Left renal pelvis (tissue), 4 donors: ENCODE measurements at regions not wholly inside any gene's neighbourhood (a gene's known extent, or its start where the extent isn't known, plus 50 kb on each side); places are given as distances from the start of the nearest gene placed in this dataset.

Experiments
- DNase-seq, 4 donors: peaks; one replicate each; pipeline ENCODE4 v3.0.0-alpha.2; 2013; ENCODE audit warnings: low read depth in 4 of 4, low spot score in 3 of 4

- no peak for DNase-seq
Measured at GRCh38 chr16:62701426-62701825, 665.2 kb upstream of the CDH8 start.

GRCh38 chr16:62700426-62701294 lies 664.4 kb upstream of the CDH8 start:
- DNase-seq = no peak

DNA sequence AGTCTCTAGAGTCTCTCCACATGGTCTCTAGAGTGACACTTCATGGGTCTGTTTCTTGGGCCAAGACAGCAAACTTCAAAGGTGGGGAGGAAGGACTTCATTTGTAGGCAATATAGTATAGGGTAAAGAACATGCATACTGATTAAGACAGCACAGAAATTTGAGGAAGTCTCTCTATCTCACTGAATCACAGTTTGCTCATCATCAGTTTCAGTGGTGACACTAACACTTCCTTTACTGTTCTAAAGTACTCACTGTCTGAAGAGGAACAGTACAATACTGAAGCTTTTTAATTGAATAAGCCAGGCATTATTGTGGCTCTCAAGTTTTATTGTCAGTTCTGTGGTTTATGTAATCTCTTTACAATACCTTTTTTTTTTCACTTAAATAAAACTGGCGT lies 656.4 kb upstream of the CDH8 start:
- DNase-seq = no peak

DNA sequence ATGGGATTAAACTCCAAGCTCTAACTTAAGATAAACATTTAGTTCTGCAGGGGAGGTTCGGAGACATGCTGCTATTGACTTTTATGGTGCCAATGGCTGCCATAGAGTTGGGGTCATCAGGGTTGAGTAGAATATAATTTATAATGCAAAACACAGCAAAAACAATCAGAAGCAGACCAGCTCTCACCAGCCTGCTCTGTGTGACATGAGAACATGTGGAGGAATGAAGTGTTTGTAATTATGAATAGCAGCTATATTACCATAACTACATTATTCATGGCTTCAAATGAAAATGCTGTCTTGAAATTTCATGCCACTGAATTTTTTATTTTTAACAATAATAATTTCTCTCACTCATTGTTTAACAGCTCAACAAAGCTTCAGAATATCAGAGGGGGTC lies 645.6 kb upstream of the CDH8 start:
- DNase-seq = no peak

DNA sequence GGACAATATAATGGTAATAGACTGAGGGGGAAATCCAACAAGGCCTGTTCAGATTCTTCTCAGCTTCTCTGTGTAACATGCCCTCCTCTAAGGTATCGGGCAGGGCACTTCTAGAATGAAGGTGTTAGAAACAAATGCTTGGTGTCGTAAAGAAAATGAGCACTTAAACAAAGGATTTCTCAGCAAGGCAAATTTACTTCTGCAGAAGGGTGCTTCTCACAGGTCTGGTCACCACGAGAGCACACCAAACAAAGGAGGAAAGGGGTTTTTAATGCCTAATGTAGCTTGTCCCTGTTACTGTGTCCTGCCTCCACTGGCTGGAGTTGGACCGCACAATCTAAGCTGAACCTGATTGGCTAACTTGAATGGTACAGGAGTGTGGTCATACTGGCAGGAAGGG lies 642.6 kb upstream of the CDH8 start:
- no peak for DNase-seq

DNA sequence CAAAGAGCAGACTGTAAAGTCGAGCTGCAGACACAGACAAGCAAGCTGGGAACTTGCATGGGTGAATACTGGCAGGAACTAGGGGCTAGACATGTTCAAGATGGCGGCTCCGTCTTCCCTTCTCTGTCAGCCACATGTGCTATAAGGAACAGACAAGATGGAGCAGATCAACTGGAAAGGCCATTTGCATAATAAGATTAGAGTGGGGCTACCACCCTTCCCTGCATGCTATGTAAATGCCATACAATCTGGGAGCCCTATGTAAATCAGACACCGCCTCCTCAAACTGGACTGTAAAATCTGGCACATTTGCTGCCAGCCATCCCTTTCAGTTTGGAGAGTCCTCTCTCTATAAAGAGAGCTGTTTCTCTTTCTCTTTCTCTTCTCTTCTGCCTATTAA lies 640.1 kb upstream of the CDH8 start:
- DNase-seq = no peak

DNA sequence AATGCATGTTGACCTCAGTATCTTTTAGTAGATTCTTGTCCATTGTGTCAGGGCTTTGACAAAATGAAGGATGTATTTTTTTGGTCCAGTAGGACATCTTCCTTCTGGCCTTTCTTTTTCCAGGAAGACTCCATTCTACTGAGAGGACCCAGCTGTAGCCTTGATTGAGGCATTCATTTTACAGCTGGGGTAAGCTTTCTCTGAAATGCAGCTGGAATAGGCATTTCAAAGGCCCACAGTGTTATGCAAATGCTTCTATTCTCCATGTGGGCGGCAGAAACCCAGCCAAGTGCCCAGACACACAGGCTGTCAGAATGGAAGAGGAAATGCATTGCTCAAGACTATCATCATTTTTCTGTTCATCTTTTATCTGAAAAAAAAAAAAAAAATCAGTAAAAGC lies 629.0 kb upstream of the CDH8 start:
- no peak for DNase-seq

DNA sequence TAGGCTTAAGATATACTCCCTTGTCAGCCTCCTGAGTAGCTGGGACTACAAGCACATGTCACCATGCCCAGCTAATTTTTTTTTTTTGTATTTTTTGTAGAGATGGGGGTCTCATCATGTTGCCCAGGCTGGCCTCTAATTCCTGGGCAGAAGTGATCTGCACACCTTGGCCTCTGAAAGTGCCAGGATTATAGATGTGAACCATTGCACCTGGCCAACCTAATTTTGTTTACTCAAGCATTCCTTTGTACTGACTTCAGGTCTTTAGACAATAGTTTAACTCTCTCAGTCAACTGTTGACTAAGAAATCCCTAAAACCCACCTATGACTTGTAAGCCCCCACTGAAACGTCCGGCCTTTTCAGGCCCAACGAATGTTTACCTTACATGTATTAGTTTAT lies 628.3 kb upstream of the CDH8 start:
- no peak for DNase-seq

DNA sequence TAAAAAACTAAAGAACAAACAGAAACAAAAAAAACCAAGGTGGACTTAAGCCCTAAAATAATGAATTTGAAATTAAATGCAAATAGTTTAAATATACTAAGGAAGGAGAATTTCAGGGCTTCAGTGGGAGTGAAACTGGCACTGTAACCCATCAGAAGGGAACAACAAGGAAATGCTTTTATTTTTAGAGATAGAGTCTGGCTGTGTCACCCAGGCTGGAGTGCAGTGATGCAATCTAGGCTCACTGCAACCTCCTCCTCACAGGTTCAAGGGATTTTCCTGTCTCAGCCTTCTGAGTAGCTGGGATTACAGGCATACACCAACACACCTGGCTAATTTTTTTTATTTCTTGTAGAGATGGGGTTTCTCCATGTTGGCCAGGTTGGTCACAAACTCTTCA lies 625.2 kb upstream of the CDH8 start:
- DNase-seq = no peak

DNA sequence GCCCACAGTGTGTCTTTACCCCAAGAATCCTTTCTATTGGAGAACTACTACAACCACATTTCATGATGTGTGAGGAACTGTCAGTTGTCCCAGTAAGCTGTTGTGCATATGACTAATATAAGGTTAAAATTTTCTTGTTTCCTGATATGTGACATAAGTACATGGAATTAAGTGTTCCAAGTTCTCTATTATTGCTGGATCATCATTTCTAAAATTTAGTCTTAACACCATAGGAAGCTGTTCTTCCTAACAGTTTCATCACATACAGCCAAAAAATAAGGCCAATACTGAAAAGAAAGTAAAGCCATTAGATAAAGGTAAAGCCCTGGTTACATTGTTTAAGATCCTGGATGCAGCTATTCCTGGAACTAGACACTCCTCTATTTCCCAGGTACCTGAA lies 620.9 kb upstream of the CDH8 start:
- DNase-seq = no peak

- no peak for DNase-seq
Measured at GRCh38 chr16:62652441-62653120, 616.3 kb upstream of the CDH8 start.

DNA sequence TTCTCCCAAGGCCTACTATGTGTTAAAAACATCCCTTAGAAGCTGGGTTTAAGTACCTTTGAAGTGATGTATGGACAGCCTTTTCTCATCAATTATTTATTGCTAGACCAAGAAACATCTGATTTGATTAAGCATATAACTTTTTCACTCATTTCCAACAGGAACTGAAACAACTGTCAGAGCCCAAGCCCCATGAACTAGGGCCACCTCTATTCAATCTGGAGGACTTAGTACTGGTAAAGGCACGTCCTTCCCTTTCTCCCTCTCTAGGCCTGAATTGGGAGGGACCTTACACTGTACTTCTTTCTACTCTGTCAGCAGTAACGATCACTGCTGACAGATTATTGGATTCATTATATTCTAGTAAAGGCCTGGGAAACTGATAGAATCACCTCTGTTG lies 612.0 kb upstream of the CDH8 start:
- DNase-seq = no peak

- DNase-seq = no peak
Measured at GRCh38 chr16:62644030-62644812, 608.0 kb upstream of the CDH8 start.

DNA sequence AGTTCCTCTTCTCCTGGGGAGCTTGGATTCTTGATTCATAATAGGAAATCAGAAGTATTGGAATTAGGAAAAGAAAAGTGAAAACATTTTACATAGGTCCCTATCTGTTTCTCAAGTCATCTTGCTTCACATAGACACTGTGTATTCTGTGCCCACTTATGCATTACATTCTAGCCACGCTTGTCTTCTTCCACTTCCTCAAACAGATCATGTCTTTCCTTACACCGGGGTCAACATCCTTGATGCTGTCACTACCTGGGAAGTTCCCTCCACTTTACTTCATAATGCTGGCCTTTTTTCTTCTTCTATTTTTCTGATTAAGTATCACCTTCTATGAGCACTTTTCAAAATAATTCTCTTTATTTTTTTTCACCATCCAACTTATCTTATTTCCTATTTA lies 606.4 kb upstream of the CDH8 start:
- DNase-seq = no peak

- no peak for DNase-seq
Measured at GRCh38 chr16:62639890-62640289, 603.7 kb upstream of the CDH8 start.

DNA sequence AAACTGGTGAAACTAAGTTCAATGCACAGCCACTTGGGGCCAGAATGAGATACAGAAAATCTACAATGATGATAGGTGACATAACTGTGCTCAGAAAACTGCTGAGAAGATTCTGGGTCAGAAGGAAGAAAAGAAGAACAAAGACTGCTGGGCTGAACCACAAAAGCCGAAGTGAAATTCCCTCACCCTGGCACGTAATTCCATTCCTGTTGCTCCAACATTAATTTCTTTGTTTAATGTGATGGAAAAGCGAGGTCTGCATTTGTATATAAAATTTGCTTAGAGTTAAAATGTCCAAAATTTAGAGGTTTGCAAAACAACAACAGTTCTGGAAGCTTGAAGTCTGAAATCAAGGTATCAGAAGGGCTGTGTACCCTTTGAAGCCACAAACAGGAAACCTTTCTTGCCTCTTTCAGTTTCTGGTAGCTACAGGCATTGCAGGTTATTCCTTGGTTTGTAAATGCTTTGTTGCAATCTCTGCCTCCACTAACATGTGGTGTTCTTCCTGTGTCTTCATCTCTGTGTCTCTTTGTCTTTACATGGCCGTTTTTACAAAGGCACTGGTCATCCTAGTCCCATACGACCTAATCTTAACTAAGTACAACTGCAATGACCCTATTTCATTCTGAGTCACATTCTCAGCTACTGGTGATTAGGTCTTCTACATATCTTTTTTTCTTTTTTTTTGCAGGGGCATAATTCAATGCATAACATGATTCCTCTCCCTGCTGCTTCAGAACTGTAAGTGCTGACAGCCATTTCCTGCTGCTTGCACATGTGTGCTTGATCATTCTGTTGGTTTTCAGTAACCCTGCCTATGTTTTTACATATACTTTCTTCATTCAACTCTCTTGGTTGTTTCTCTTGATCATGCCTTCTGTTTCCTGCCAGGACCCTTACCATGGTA lies 603.0 kb upstream of the CDH8 start:
- DNase-seq = no peak

DNA sequence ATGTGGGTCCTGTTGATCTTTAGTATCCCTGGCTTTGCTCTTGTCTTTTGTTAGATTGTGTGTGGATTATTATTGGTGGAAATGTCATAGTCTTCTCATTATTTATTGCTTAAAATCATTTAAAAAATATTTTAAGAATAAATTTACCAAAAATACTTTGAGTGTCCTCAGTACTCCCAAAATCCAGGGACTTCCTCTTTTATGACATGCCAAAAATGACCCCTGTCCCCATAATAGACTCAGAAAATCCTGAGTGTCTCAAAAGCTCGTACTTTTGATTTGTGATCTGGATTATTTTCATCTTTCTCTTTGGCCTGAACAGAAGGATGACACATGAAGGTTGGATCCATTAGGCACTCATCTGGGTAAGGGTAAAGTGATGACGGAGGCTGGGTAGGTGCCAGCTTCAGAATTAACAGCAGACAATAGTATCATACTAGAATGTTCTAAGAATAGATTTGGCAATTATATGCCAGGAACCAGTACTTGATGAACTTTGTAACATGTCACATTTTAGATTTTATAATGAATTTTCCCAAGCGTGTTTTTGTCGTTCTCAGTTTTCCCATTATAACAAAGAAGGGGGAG lies 602.2 kb upstream of the CDH8 start:
- DNase-seq = no peak

DNA sequence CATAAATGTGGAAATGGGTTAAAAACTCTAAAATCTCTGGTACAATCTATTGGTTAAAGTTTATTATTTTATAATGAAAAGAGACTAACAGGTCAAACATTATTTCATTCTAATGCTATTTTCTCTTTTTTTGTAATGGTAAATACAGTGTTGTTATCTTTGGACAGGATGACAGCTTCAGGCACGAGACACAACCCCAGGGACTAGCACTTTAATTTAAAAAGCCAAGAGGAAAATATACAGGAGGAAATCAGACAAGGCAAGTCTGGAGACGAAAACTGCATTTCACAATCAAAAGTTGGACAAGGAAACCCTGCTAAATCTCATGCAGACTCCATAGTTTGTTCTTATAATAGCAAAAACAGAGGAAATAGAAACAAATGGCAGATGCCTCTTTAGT lies 589.1 kb upstream of the CDH8 start:
- DNase-seq = no peak

DNA sequence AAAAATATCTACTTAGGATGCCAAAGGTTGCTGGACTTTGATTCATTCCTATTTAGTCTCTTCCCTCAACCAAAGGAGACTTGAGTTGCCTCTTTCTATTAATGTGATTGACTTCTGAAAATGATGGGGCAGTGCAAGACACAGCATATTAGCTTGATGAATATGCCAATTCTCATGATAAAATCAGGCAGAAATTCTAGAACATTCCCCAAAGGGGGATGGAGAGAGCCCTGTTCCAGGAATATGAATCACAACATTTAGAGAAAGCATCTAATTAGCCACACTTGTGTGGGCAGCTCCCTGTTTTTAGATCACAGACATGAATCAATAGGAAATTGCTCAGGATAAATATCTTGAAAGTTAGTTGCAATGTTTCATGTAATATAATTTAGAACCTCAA lies 584.0 kb upstream of the CDH8 start:
- no peak for DNase-seq

- no peak for DNase-seq
Measured at GRCh38 chr16:62615526-62615925, 579.3 kb upstream of the CDH8 start.
